ENCODE measurements at regions not wholly inside any gene's neighbourhood (a gene's known extent, or its start where the extent isn't known, plus 50 kb on each side); places are given as distances from the start of the nearest gene placed in this dataset.

DNA sequence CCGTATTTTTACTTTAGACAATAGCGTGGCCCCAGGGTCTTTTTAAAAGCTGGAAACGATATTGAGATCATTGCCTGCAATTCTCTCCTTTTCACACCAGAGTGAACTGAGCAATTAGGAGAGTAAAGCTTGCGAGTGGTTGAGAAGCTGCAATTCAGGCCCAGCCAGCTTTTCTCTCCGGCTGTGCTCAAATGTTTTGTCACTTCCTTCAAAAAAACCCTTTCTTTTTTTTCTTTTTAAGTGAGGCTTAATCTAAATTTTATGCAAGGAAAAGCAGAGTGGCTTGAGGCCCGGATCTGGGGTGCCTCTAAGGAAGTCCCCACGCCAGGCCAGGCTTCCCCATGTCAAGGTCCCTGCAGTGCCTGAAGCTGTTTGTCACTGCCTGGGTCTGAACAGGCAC lies 433.9 kb downstream of the GLRX3 start:
- no peak for DNase-seq

DNA sequence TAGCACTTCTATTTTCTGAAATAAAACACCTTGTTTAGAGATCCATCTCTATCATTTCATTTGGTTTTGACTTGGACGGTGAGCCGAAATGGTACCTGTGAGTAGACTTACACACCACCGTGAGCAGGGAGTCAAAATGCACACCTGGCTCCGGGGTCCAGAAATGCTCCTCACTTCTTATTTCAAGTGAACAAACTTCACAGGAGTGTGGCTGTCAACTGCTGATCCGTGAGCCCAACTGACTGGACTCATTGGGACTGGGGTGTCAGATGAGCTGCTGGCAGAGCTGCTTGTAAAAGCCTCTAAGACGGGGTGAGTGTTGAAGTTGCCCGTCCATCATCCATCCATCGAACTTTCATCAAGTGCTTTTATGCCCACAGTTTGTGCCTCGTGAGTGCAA lies 435.5 kb downstream of the GLRX3 start:
- DNase-seq, result no peak

DNA sequence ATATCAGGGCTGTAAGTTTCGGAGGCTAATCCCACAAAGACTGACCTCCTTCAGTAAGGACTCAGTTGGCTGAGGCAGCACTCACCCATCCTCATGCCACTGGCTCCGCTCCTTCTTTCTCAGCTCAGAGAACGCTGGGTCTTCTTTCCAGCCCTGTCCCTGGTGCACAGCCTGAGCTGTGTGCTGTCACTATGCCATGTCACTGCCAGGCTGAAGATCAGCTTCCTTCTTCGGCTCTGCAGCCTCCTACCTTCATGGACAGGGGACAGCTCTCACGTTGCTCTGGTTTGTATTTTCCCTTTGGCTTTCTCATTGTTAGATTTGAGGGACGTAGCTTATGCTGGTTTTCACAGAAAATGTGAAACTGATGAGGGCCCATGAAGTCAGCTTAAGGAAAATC lies 437.3 kb downstream of the GLRX3 start:
- no peak for DNase-seq

DNA sequence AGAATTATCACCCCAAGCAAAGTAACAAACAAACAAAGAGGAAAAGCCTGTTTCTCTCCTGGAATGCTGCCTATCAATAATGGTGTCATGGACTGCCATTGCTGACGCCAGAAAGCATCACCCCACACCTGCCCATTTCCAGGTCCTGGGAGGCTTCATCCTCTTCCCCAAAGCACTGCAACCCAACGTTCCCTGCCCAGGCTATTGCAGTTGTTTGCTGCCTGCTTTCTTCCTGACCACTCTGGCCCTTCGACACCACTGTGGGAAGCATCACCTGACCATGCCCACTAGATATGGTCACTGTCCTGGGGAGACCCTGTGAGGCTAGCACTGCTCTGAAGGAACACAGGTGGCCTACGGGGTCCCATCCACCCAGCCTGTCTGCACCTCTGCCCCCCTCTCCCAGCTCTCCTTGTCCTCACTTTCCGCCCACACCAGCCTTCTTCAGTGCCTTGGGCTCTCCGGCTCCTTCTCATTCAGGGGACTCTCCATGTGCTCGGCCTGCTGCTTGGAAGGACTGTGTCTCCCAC lies 439.6 kb downstream of the GLRX3 start:
- no peak for DNase-seq

DNA sequence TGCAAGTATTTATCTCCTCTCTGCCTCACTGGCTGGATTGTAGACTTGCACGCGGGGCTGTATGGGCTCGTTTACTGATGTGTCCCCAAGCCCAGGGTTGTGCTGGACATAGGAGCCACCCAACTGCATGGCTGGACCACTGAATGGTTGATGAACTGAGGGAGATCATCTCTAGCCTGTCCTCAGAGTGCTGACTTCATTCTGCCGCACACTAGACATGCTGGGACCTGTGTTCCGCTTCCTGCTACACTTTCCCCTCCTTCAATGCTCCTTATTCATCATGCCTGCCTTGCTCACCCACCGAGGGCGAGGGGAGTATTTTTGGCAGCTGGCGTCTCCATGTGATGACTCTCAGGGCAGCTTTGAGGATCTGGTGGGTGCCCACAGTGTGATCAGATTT lies 440.2 kb downstream of the GLRX3 start:
- no peak for DNase-seq

DNA sequence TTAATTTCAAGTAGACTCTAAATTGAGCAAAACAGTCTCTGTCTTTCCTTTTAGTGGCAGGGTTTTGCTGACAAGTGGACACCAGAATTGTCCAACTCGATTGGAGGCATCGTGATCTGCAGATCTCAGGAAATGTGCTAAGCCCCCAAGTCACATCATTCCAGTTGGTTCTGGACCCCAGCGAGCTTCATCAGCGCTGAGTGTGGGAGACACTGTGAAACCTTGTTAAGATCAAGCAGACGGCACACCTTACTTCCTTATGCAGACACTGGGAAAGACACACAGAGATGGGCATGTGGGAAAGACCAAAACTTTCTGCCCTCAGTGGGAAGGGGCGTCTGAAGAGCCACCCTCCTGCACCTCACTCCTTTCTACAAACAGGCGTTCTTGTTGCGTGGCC lies 440.8 kb downstream of the GLRX3 start:
- DNase-seq, result no peak

DNA sequence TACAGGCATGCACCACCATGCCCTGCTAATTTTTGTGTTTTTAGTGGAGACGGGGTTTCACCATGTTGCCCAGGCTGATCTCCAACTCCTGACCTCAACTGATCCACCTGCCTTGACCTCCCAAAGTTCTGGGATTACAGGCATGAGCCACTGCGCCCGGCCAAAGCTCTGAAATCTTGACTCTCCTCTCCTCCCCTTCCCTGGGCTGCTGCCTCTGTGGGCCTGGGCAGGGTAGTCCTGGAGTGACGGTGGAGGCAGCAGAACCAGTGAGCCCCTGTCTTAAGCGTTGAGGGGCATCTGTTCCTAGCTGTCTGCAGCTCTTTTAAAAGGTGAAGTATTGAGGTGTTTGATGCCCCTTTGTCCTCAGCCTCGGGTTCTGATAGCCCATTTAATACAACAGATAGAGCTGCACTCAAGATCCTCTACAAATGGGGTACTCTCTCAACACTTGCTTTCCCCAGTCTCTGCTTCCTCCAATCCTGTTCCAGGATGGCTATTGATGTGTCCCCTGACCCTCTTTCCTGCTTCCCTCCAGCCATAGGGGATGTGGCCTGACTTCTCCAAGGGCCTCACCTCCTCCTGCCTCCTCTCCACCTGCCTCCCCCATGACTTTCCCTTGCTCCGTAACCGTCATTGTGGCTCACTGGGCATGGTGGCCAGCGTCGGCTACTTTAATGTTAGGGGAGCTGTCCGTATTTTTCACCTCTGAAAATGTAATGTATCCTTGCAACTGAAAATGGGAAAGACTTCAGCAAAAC lies 442.5 kb downstream of the GLRX3 start:
- DNase-seq, result no peak

DNA sequence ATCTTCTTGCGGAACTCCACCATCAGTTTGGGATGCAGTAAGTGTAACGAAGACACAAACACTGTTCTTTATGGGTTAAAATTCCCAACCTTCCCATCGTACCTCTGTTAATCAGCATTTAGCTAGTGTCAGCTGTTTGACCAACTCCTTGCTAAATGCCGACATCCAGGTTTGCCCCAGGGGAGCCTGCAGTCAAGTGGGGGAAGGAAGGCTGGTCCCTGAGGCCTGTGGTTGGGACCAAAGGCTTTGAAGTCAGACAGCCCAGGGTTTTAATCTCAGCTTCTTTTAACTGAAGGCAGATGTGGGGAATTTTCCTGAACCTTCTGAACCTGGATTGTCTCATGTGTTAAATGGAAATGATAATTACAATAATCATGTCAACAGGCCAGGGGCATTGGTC lies 443.7 kb downstream of the GLRX3 start:
- no peak for DNase-seq

DNA sequence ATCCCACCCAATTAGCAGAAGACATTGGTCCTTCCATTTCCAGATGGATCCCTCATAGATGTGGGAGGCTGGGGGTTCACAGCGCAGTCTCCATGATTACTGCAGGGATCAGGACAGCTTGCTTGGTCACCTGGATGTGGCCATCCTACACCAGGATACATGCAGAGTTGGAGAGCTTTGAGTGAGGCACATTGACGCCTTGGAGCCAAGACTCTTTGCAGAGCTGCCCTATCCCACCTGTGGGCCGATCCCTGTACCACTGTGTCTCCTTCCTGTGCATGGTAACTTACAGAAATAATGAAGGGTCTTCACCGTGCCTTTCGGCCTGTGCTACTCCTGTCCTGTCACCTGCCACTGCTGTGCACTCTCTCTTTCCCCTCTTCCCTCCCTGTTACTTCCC lies 444.8 kb downstream of the GLRX3 start:
- no peak for DNase-seq

DNA sequence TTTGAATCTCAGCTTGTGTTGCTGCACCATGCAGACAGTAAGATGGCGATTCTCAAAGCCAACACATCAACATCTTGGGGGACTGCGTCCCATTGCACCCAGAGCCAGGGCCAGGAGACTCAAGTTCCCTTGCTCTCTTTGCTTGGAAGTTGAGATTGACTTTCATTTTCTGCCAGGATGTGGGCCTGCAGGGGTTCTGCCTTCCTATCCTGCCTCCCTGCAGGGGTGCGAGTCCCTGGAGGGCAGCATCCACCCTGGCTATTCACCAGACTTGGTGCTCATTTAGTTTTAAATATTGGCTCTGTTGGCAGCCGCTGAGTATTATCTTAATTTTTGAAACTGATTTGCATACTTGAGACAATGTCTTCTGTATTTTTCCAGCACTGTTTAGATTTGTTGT lies 451.5 kb downstream of the GLRX3 start:
- DNase-seq, result no peak

DNA sequence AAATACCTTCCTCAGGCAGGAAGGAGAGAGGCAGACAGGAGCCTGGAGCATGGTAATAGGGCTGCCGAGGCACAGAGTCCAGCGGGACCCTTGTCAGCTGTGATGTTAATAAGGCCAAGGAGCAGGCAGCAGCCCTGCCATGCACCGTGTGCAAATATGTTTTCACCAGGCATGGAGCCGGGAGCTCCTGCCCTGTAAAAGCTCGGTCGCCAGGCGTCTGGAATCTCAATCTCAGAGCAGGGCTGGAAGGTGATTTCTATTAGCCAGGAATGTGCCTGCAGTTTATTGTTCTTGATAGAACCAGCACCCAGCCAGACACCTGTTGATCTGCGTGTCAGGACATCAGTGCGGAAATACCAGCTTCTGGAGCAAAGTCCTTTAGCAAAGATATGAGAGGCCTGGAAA lies 469.8 kb downstream of the GLRX3 start:
- DNase-seq, result no peak

DNA sequence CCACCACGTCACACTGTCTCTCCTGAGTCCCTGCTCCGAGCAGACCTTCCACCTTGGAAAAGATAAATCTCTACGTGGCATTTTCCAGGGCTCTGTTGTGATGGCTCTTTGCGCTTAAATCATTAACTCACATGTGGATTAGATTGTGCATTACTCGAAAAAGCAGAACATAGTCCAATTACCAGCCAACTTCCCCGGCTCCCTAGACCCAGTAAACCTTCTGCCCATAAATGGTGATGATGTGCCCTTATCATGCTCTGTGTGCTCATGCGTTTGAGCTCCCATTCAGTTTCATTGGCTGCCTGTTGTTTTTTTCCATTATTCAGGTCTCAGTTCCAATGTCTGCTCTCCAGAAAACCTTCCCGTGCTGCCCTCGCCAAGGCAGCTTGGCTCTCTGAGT lies 471.2 kb downstream of the GLRX3 start:
- no peak for DNase-seq

DNA sequence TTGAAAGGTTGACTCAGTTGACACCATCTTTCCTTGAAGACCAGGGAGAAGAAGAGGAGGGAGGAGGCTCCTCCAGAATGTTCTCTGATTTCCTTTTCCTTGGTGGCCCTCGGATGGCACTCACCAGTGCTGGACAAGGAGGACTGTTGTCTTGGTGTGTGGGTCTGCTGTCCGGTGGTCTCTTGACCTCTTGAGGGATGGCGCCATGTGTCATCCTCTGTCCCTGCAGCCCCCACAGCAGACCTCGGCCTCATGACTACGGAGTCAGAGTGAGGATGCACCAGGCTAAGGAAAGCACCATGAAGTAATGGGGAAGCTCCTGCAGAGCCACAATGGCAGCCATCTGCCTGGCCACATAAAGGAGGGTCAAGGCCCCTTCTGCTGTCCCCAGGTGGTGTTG lies 475.0 kb downstream of the GLRX3 start:
- no peak for DNase-seq

DNA sequence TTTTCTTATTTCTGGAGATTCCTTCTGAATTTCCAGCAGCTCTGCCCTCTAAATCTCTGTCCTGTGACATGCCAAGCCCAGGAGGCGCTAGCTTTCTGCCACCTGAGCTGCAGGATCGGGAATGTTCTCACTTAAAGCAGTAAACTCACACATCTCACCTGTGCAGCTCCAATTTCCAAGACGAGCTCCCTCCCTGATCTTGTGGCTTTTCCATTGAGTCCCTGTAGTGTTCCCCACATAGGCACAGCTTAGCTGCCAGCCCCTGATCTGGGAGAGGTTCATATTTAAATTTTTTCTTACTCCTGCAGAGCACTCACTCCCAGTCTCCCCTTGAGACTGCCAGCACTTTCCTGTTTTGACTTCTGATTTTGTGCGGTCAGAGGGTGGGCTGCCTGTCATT lies 479.3 kb downstream of the GLRX3 start:
- DNase-seq, result no peak

DNA sequence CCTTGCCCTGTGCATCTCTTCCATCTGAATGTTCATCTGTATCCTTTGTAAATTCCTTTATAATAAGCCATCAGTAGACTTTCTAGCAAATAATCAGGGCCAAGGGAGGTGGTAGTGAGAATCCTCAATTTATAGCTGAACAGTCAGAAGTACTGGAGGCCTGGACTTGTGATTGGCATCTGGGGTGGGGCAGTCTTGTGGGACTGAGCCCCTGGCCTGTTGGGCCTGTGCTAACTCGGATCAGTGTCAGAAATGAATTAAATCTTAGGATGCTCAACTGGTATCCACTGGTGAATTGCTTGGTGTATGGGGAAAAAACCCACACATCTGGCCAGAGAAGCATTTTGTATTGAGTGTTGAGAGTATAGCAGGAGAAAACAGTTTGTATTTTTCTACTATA lies 481.8 kb downstream of the GLRX3 start:
- no peak for DNase-seq

DNA sequence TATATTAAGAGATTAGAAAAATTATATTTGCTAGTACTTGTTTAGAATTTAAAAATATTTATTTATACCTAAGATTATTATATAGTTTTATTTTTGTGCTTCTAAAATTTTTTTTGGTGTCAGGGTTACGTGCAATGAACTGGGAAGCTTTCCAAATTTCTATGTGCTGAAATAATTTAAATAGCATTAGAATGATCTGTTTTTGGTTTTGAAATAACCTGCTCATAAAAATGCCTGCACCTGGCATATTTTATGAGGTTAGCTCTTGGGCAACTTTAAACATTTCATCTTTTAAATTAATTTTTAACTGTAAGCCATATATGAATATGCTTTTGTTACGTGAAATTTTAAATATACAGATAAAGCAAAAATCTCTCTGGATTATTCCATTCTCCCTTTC lies 482.5 kb downstream of the GLRX3 start:
- DNase-seq, result no peak

DNA sequence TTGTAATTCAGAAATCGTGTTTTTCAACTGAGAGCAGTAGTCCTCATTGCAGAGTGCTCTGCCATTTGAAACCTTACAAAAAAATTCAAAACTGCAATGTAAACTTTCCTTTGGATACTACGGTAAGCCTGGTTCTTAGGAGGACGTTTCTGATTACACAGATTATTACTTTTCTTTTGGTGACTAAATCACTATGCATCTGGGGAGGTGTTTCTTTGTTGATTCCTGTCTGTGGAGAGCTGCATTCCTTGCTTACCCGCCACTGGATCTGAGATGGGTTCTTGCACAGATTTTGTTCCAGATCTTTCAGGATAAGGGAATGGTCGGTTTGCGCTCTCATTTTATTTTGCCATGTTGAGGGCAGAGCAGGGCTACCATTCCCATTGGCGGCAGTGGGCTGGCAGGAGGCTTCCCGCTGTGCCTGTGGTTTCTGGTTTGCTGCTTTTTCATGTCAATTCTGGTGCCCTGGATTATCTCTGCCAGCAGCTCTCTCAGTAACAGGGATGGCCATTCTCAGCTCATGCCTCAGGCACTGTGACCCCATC lies 485.1 kb downstream of the GLRX3 start:
- no peak for DNase-seq

DNA sequence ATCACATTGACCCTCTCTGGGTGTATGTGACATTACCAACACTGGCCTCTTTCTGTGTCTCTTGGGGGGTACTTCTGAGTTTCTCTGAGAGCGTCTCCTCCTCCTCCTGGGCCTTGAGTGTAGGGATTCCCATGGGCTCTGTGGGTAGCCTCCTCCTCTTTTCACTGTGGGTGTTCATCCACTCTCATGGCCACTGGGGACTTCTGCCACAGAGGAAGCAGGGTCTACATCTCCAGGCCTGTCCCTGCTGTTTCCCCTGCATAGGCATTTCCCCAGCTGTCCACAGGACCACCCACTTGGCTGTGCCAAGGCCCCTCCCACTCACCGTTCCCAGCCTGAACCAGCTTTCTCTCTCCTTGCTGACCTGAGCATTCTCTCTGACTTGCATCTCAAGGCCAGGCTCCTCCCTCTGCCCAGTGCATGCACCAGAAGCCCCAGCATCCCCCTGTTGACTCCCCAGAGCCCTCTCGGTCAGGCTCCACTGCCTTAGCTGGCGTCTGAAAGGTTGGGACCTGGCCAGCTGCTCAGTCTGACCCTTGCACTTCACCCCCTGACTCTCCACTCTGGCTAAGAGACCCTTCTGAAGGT lies 487.6 kb downstream of the GLRX3 start:
- no peak for DNase-seq

DNA sequence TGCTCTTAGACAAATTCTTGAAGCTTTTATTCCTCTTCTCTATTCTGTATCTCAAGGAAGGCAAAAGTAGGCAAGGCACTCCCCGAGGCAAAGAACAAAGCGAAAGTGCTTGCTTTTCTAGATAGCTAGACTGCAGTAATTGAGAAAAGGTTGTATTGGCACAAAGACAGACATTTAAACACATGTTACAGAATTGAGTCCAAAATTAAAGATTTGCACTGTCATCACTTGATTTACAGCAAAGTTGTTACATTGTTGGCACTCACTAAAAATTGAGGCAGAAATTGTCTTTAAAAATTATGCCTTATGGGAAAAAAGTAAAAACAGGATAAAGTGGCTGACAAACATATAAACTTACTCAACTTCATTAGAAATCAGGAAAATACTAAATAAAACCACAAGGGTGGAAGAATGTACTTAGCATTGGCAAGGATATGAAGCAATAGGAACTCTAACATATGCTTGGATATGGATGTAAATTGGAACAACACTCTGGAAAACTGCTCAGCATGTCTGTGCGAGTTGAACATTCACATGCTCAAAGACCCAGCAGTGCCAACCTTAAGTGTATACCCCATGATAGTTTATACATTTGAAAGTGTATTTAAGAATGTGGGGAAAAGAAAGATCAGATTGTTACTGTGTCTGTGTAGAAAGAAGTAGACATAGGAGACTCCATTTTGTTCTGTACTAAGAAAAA lies 491.3 kb downstream of the GLRX3 start:
- DNase-seq, result no peak

DNA sequence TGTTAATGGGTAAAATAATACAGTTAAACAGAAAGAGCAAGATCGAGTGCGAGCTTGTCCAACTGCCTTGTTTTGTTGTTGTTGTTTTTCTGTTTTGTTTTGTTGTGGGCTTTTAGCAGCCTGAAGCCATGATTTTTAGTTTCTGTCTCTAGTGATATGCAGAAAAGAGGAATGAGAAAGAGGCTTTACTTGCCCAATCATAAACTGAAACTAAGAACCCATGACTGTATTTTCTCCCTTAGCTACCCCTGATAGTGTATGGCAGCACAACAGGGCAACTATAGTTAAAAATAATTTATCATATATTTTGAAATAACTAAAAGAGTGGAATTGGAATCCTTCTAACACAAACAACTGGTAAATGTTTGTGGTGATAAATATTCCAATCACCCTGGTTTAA lies 493.9 kb downstream of the GLRX3 start:
- DNase-seq, result no peak

DNA sequence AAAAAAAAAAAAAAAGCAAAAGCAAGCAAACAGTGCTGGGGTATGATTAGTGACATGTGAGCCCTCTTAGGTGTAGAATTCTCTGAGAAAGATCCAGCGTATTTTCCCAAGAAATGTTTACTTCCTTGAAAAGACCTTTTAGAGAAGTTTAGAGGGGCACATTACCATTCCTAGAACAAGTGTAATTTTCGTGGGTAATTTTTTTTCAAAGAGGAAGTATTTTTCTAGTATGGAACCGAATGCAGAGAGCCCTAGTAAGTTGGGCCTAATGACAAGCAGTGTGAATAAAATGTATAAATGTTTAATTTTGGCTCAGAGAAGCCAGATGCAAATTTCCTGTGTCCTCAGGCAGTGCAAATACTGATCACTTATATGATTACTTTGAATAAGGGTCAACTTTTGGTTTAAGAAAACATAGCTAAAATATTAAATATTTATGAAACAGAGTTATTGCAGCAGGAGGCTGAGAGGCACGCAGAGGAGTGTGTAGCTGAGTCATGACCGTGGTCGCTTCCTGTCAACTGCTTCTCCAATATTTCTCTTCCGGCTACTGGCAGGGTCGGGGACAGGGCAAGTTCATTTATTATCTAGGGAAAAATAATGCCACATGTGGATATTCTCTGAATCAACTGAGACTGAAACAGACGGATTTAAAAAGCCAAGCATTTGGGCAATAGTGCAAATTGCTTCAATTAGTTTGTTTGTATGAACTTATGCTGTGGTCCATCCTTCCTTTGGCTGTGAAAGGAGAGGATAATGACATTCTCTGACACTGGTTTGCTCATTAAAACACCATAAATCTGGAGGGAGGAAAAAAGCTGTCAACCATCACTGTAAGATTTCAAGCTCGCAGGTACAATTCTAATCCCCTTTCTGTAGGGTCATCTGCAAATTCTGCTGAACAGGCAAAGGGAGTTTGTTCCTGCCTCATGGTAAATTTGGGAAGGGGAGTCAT lies 495.2 kb downstream of the GLRX3 start:
- peak; percentile 64 for DNase-seq

DNA sequence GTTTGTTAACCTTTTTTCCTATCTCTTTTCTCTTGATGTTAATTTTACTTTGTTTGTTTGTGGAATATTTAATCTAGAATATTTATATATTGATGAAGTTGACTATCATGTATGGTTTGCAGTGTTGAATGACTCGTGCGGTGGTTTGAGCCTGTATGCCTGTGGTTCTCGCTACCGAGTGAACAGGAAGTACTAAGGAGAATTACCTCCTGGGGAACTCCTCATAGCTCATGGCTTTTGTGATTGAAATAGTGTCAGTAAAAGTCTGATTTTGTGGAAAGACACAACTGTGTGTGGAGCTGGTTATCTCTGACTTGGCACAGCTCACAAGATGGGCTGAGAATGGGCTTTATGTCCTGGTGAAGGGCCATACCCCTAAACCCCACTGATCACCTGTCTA lies 498.6 kb downstream of the GLRX3 start:
- DNase-seq, result no peak

DNA sequence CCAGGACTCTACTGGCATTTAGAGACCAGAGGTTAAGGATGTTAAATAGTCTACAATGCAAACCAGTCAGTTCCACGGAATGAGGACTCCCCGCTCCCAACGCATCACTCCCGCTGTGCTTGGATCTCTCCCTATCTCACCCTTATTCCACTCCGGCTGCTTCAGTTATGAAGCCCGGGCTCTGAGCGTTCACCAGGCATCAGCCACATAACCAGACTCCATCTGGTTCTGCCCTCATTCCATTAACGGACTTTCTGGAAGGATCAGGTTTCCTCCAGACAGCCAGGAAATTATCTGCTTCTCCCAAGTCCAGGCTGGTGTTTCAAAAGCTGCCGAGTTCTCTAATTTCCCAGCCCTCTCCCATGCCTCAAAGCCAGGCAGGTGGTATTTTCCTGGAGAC lies 499.3 kb downstream of the GLRX3 start:
- DNase-seq, result no peak
